ENCODE measurements at regions not wholly inside any gene's neighbourhood (a gene's known extent, or its start where the extent isn't known, plus 50 kb on each side); places are given as distances from the start of the nearest gene placed in this dataset.

DNA sequence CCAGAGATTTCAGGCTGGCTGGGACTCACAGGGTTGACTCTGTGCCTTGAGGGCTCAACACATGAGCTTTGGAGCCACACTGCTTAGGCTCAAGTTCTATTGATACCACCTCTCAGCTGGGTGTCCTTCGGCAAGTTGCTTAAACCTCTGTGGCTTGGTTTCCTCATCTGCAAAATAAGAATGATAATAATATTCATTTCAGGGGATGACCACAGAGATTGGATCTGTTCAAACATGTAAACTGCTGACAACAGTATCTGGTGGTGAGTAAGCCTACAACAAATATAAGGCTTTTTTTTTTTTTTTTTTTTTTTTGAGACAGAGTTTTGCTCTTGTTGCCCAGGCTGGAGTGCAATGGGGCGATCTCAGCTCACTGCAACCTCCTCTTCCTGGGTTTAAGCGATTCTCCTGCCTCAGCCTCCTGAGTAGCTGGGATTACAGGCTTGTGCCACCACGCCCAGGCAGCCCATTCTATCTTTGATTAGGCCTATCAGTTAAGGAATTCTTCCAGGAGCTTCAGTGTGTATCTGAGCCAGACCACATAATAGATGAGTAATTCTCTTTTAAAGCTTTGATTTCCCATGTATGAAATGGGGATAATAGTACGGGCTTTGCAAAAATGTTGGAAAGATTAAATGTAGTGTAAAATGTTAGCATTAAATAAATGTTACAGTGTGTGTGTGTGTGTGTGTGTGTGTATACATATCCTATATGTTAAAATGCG lies 437.6 kb downstream of the PRDM2 start:
- Histone ChIP-seq H3K4me1 (replicated peaks in 1 of 2) (no peaks in the 10 kb centered on the region), H3K36me3 (replicated peaks in 1 of 2) (no peaks in the 10 kb centered on the region), H3K27me3 (no peaks in the 10 kb centered on the region), H3K9me3 (replicated peaks in 1 of 3) (no peaks in the 10 kb centered on the region), H3K4me3 (no peak overlapping the region), H3K27ac (no peak overlapping the region)
- WGBS, 4 donors, result 82 to 90% (median 87%) methylated on average over 6 of the region's 6 CpGs
- DNase-seq, result no peak
- TF ChIP-seq POLR2A (IDR thresholded peaks at IDR 0.05), result no peak
- TF ChIP-seq, protein P1, sequence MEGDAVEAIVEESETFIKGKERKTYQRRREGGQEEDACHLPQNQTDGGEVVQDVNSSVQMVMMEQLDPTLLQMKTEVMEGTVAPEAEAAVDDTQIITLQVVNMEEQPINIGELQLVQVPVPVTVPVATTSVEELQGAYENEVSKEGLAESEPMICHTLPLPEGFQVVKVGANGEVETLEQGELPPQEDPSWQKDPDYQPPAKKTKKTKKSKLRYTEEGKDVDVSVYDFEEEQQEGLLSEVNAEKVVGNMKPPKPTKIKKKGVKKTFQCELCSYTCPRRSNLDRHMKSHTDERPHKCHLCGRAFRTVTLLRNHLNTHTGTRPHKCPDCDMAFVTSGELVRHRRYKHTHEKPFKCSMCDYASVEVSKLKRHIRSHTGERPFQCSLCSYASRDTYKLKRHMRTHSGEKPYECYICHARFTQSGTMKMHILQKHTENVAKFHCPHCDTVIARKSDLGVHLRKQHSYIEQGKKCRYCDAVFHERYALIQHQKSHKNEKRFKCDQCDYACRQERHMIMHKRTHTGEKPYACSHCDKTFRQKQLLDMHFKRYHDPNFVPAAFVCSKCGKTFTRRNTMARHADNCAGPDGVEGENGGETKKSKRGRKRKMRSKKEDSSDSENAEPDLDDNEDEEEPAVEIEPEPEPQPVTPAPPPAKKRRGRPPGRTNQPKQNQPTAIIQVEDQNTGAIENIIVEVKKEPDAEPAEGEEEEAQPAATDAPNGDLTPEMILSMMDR (IDR thresholded peaks at IDR 0.05), result no peak
- intact Hi-C loops (cut with DNase I), result no loop called here

DNA sequence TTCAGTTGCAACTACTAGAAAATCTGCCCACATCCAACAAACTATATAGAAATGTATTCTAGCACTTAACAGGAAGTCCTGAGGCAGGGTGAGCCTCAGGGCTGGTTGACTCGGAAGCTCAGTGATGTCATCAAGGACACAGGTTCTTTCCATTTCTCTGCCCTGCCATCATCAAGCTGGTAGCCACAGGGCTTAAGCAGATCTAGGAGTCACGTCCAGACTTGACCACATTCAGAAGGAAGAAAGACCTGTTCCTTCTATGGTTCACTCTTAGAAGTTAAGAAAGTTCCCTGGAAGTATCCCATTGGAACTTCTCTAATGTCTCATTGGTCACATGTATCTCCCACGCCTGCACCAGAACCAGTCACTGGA lies 438.1 kb downstream of the PRDM2 start:
- Histone ChIP-seq H3K36me3 (replicated peaks in 1 of 2) (no peaks in the 10 kb centered on the region), H3K9me3 (replicated peaks in 1 of 3) (no peaks in the 10 kb centered on the region), H3K4me1 (replicated peaks in 1 of 2) (no peaks in the 10 kb centered on the region), H3K27me3 (no peaks in the 10 kb centered on the region), H3K4me3 (no peak overlapping the region), H3K27ac (no peak overlapping the region)
- WGBS, 4 donors, result 52 to 71% (median 67%) methylated on average over 3 of the region's 3 CpGs
- DNase-seq, result no peak
- TF ChIP-seq, protein P1 (IDR thresholded peaks at IDR 0.05), result no peak
- TF ChIP-seq POLR2A (IDR thresholded peaks at IDR 0.05), result no peak
- intact Hi-C loops (cut with DNase I), result no loop called here

DNA sequence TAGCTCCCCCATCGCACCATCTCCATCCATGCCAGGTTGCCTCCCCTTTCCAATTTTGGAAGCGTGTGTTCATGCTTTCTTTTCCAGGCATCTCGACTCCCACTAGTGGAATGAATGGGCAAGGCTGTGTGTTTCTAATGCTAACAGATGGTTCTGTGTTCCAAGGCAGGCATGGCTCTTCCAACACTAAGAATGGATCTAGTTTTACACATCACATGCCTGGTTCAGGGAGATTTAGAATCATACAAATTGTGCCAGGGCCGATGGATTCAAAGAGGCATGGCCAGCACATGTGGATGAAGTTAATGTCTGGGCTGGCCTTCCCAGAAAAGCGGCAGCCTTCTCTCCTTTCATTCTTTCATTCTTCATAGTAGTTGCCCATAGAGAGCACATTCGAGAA lies 438.7 kb downstream of the PRDM2 start:
- H3K27me3 ChIP-seq, result no peaks in the 10 kb centered on the region
- intact Hi-C loops (cut with DNase I), result no loop called here
- H3K4me3 ChIP-seq, result no peak overlapping the region
- no peak for TF ChIP-seq POLR2A (IDR thresholded peaks at IDR 0.05)
- TF ChIP-seq, protein P1 (IDR thresholded peaks at IDR 0.05), result no peak
- H3K27ac ChIP-seq, result no peak overlapping the region
- DNase-seq, result no peak
- no peaks in the 10 kb centered on the region for H3K36me3 ChIP-seq (replicated peaks in 1 of 2)
- no peaks in the 10 kb centered on the region for H3K4me1 ChIP-seq (replicated peaks in 1 of 2)
- 69 to 80% (median 74%) methylated on average over 6 of the region's 6 CpGs for WGBS, 4 donors
- no peaks in the 10 kb centered on the region for H3K9me3 ChIP-seq (replicated peaks in 1 of 3)

DNA sequence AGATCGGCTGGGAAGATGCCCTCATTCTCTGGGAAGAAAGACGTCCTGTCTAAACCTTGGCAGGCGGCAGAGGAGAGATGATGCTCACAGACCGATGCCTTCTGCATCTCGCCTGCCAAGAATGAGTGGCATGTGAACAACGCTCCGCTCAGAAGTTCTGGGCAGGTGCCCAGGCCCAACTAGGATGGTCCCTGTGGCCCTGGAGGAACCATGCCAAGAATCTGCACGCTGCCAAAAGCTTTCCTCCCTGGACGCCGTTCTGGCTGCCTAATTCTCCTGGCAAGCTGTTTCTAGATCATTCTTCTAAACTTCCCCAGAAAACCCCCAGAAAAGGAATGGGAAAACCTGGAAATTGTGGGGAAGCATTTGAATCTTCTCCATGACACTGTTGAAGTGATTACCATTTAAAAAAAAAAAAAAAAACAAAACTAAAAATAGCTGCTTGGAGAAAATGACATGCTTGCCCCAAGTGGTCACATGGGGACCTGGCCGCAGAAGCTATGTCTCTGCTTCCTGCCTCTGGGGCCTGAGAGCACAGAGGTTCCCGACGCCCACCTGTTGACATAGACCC lies 440.9 kb downstream of the PRDM2 start:
- 58 to 62% (median 60%) methylated on average over 9 to 13 of the region's 13 CpGs for WGBS, 4 donors
- no peak overlapping the region for H3K4me3 ChIP-seq
- H3K27ac ChIP-seq, result peak overlapping the region in 1 of 5 donors; percentile 2
- DNase-seq, result peak in 1 of 7 donors; percentile 13
- no peaks in the 10 kb centered on the region for H3K36me3 ChIP-seq (replicated peaks in 1 of 2)
- TF ChIP-seq, protein P1 (IDR thresholded peaks at IDR 0.05), result no peak
- no peak for TF ChIP-seq POLR2A (IDR thresholded peaks at IDR 0.05)
- intact Hi-C loops (cut with DNase I), result no loop called here
- H3K9me3 ChIP-seq (replicated peaks in 1 of 3), result no peaks in the 10 kb centered on the region
- no peaks in the 10 kb centered on the region for H3K27me3 ChIP-seq
- H3K4me1 ChIP-seq (replicated peaks in 1 of 2), result no peaks in the 10 kb centered on the region
